ENCODE measurements at regions not wholly inside any gene's neighbourhood (a gene's known extent, or its start where the extent isn't known, plus 50 kb on each side); places are given as distances from the start of the nearest gene placed in this dataset.
"Not testable (repeated sequence)": the region's sequence is repeated elsewhere in the genome, so short reads cannot be mapped to it uniquely, and the experiment has no call there.

DNA sequence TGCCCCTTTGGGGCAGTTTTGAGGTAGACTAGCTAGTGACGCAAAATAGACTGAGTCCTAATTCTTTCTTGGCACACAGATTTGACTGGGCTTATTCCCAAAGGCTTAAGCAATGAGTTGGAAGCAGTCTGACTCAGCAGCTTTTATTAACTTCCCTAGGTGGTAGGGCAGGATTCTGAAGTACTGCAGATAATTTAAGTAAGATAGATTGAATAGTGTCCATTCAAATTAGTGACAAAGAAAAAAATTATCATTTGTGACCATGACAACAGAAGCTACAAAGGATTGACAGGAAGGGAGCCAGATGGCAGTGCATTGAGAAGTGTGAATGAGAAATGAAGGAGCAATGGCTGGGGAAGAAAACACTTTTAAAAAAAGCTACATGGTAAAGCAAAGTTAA lies 649.4 kb downstream of the CDH9 start:
- TF ChIP-seq, protein P1, sequence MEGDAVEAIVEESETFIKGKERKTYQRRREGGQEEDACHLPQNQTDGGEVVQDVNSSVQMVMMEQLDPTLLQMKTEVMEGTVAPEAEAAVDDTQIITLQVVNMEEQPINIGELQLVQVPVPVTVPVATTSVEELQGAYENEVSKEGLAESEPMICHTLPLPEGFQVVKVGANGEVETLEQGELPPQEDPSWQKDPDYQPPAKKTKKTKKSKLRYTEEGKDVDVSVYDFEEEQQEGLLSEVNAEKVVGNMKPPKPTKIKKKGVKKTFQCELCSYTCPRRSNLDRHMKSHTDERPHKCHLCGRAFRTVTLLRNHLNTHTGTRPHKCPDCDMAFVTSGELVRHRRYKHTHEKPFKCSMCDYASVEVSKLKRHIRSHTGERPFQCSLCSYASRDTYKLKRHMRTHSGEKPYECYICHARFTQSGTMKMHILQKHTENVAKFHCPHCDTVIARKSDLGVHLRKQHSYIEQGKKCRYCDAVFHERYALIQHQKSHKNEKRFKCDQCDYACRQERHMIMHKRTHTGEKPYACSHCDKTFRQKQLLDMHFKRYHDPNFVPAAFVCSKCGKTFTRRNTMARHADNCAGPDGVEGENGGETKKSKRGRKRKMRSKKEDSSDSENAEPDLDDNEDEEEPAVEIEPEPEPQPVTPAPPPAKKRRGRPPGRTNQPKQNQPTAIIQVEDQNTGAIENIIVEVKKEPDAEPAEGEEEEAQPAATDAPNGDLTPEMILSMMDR (IDR thresholded peaks at IDR 0.05) = no peak
- TF ChIP-seq POLR2AphosphoS5 (IDR thresholded peaks at IDR 0.05; ENCODE audit: low read depth, low read length) (no peak), TCF7L2 (IDR thresholded peaks at IDR 0.05; ENCODE audit: low read depth, low read length) (no peak), SIN3A (IDR thresholded peaks at IDR 0.05; ENCODE audit: borderline replicate concordance, insufficient read depth, low read depth, low read length) (no peak)
- TF ChIP-seq, protein P2, sequence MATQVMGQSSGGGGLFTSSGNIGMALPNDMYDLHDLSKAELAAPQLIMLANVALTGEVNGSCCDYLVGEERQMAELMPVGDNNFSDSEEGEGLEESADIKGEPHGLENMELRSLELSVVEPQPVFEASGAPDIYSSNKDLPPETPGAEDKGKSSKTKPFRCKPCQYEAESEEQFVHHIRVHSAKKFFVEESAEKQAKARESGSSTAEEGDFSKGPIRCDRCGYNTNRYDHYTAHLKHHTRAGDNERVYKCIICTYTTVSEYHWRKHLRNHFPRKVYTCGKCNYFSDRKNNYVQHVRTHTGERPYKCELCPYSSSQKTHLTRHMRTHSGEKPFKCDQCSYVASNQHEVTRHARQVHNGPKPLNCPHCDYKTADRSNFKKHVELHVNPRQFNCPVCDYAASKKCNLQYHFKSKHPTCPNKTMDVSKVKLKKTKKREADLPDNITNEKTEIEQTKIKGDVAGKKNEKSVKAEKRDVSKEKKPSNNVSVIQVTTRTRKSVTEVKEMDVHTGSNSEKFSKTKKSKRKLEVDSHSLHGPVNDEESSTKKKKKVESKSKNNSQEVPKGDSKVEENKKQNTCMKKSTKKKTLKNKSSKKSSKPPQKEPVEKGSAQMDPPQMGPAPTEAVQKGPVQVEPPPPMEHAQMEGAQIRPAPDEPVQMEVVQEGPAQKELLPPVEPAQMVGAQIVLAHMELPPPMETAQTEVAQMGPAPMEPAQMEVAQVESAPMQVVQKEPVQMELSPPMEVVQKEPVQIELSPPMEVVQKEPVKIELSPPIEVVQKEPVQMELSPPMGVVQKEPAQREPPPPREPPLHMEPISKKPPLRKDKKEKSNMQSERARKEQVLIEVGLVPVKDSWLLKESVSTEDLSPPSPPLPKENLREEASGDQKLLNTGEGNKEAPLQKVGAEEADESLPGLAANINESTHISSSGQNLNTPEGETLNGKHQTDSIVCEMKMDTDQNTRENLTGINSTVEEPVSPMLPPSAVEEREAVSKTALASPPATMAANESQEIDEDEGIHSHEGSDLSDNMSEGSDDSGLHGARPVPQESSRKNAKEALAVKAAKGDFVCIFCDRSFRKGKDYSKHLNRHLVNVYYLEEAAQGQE (IDR thresholded peaks at IDR 0.05; ENCODE audit: insufficient read depth in 1 of 2, low read depth in 2 of 2, low read length in 1 of 2) = no peak
- ChIA-PET CTCF (no interaction called here), POLR2A (no interaction called here)
- Histone ChIP-seq H3K9me3 (ENCODE audit: control insufficient read depth, insufficient read depth, low read depth, low read length) (no peaks in the 10 kb centered on the region), H3K36me3 (ENCODE audit: control insufficient read depth, insufficient read depth, low read length) (no peaks in the 10 kb centered on the region), H3K27ac (ENCODE audit: low read length) (no peak overlapping the region), H3K4me3 (ENCODE audit: low read depth in 2 of 2, low read length in 2 of 2) (no peak overlapping the region), H3K4me1 (ENCODE audit: control insufficient read depth, insufficient read depth, low read length) (no peaks in the 10 kb centered on the region), H3K27me3 (ENCODE audit: control insufficient read depth, insufficient read depth, low read length) (no peaks in the 10 kb centered on the region)
- no TSS peak for BruUV-seq (replicated peaks)
- DNase-seq (ENCODE audit: low read depth, low spot score) = no peak
- ATAC-seq = no peak
- intact Hi-C loops (cut with micrococcal nuclease; ENCODE audit: unreplicated experiment) = no loop called here
- in situ Hi-C loops (cut with HindIII; ENCODE audit: low pct_unique_long_range_greater_than_20kb, low sequenced_read_pairs) = no loop called here

DNA sequence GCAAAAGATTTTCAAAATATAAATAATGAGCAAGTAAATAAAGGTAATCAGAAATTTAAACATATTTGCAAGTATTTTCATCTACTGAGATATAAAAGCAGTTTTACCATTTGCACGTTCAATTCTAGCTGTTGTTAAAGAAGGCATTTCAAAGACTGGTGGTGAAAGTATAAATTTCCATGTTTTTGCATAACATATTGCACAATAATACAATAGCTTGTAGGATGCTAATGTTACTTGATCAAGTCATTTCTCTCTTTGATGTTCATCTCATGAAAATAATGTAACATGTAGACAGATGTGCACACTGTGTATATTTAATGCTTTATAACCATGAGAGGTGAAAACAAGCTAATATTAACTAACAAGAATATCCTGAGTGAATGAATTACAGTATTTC lies 651.9 kb downstream of the CDH9 start:
- H3K36me3 ChIP-seq (ENCODE audit: control insufficient read depth, insufficient read depth, low read length) = no peaks in the 10 kb centered on the region
- H3K27ac ChIP-seq (ENCODE audit: low read length) = no peak overlapping the region
- ATAC-seq = no peak
- no peaks in the 10 kb centered on the region for H3K27me3 ChIP-seq (ENCODE audit: control insufficient read depth, insufficient read depth, low read length)
- no peak overlapping the region for H3K4me3 ChIP-seq (ENCODE audit: low read depth in 2 of 2, low read length in 2 of 2)
- TF ChIP-seq, protein P1 (IDR thresholded peaks at IDR 0.05) = no peak
- TF ChIP-seq TCF7L2 (IDR thresholded peaks at IDR 0.05; ENCODE audit: low read depth, low read length) (no peak), POLR2AphosphoS5 (IDR thresholded peaks at IDR 0.05; ENCODE audit: low read depth, low read length) (no peak), SIN3A (IDR thresholded peaks at IDR 0.05; ENCODE audit: borderline replicate concordance, insufficient read depth, low read depth, low read length) (no peak)
- TF ChIP-seq, protein P2 (IDR thresholded peaks at IDR 0.05; ENCODE audit: insufficient read depth in 1 of 2, low read depth in 2 of 2, low read length in 1 of 2) = no peak
- no peaks in the 10 kb centered on the region for H3K4me1 ChIP-seq (ENCODE audit: control insufficient read depth, insufficient read depth, low read length)
- H3K9me3 ChIP-seq (ENCODE audit: control insufficient read depth, insufficient read depth, low read depth, low read length) = no peaks in the 10 kb centered on the region
- CTCF ChIA-PET = no interaction called here
- POLR2A ChIA-PET = no interaction called here
- BruUV-seq (replicated peaks) = no TSS peak
- intact Hi-C loops (cut with micrococcal nuclease; ENCODE audit: unreplicated experiment) = no loop called here
- no peak for DNase-seq (ENCODE audit: low read depth, low spot score)
- in situ Hi-C loops (cut with HindIII; ENCODE audit: low pct_unique_long_range_greater_than_20kb, low sequenced_read_pairs) = no loop called here

DNA sequence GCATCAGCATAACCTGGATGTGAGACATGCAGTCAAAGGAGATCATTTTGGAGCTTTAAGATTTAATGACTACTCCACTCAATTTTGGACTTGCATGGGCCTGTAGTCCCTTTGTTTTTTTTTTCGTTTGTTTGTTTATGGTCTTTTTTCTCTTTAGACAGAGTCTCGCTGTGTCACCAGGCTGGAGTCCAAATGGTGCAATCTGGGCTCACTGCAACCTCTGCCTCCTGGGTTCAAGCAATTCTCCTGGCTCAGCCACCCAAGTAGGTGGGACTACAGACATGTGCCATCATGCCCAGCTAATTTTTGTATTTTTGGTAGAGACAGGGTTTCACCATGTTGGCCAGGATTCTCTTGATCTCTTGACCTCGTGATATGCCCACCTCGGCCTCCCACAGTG lies 673.8 kb downstream of the CDH9 start:
- H3K4me3 ChIP-seq (ENCODE audit: low read depth in 2 of 2, low read length in 2 of 2); POLR2A ChIA-PET; H3K36me3 ChIP-seq (ENCODE audit: control insufficient read depth, insufficient read depth, low read length); H3K9me3 ChIP-seq (ENCODE audit: control insufficient read depth, insufficient read depth, low read depth, low read length); BruUV-seq (replicated peaks); H3K27me3 ChIP-seq (ENCODE audit: control insufficient read depth, insufficient read depth, low read length); DNase-seq (ENCODE audit: low read depth, low spot score); intact Hi-C loops (cut with micrococcal nuclease; ENCODE audit: unreplicated experiment); ATAC-seq; in situ Hi-C loops (cut with HindIII; ENCODE audit: low pct_unique_long_range_greater_than_20kb, low sequenced_read_pairs); H3K27ac ChIP-seq (ENCODE audit: low read length); H3K4me1 ChIP-seq (ENCODE audit: control insufficient read depth, insufficient read depth, low read length); CTCF ChIA-PET: not testable (repeated sequence)
